ENCODE measurements at regions not wholly inside any gene's neighbourhood (a gene's known extent, or its start where the extent isn't known, plus 50 kb on each side); places are given as distances from the start of the nearest gene placed in this dataset.

- H3K4me3 Mint-ChIP-seq = no peak overlapping the region
- no peak for TF ChIP-seq CTCF (IDR thresholded peaks at IDR 0.05)
- DNase-seq (no peak), ATAC-seq (no peak)
- no peak overlapping the region for H3K27ac Mint-ChIP-seq
- Histone ChIP-seq H3K36me3 (ENCODE audit: control insufficient read depth, insufficient read depth, low read length) (no peaks in the 10 kb centered on the region), H3K9me3 (ENCODE audit: control insufficient read depth, insufficient read depth, low read length) (no peaks in the 10 kb centered on the region), H3K4me1 (ENCODE audit: control insufficient read depth, insufficient read depth, low read length) (no peaks in the 10 kb centered on the region), H3K27ac (ENCODE audit: low read length) (no peak overlapping the region), H3K4me3 (ENCODE audit: low read length) (no peak overlapping the region), H3K27me3 (ENCODE audit: control insufficient read depth, insufficient read depth, low read length) (no peaks in the 10 kb centered on the region)
- H3K9me3 Mint-ChIP-seq = peaks cover 4 to 6% of the 10 kb centered on the region in 2 donors
- no peaks in the 10 kb centered on the region for H3K4me1 Mint-ChIP-seq
- no peaks in the 10 kb centered on the region for H3K36me3 Mint-ChIP-seq
- no peaks in the 10 kb centered on the region for H3K27me3 Mint-ChIP-seq (ENCODE audit: low read depth in 2 of 2)
- intact Hi-C loops (cut with micrococcal nuclease) = no loop called here
These were observed 407.4 kb downstream of the CD109 start for GRCh38 chr6:74103417-74103816.

GRCh38 chr6:74100719-74101287 lies 404.8 kb downstream of the CD109 start:
- intact Hi-C loops (cut with micrococcal nuclease) = no loop called here
- no peak overlapping the region for H3K27ac Mint-ChIP-seq
- Histone ChIP-seq H3K36me3 (ENCODE audit: control insufficient read depth, insufficient read depth, low read length) (no peaks in the 10 kb centered on the region), H3K27me3 (ENCODE audit: control insufficient read depth, insufficient read depth, low read length) (no peaks in the 10 kb centered on the region), H3K27ac (ENCODE audit: low read length) (no peak overlapping the region), H3K4me3 (ENCODE audit: low read length) (no peak overlapping the region), H3K9me3 (ENCODE audit: control insufficient read depth, insufficient read depth, low read length) (no peaks in the 10 kb centered on the region), H3K4me1 (ENCODE audit: control insufficient read depth, insufficient read depth, low read length) (no peaks in the 10 kb centered on the region)
- H3K4me3 Mint-ChIP-seq = no peak overlapping the region
- H3K4me1 Mint-ChIP-seq = no peaks in the 10 kb centered on the region
- TF ChIP-seq CTCF (IDR thresholded peaks at IDR 0.05) = no peak
- no peaks in the 10 kb centered on the region for H3K27me3 Mint-ChIP-seq (ENCODE audit: low read depth in 2 of 2)
- DNase-seq (no peak), ATAC-seq (no peak)
- peaks cover 6 to 9% of the 10 kb centered on the region in 2 donors for H3K9me3 Mint-ChIP-seq
- H3K36me3 Mint-ChIP-seq = no peaks in the 10 kb centered on the region

- Mint-ChIP-seq H3K4me3 (no peak overlapping the region), H3K27me3 (ENCODE audit: low read depth in 2 of 2) (no peaks in the 10 kb centered on the region), H3K27ac (no peak overlapping the region), H3K4me1 (no peaks in the 10 kb centered on the region), H3K36me3 (no peaks in the 10 kb centered on the region), H3K9me3 (peaks cover 4% of the 10 kb centered on the region in 2 donors)
- intact Hi-C loops (cut with micrococcal nuclease) = no loop called here
- Histone ChIP-seq H3K36me3 (ENCODE audit: control insufficient read depth, insufficient read depth, low read length) (no peaks in the 10 kb centered on the region), H3K27me3 (ENCODE audit: control insufficient read depth, insufficient read depth, low read length) (no peaks in the 10 kb centered on the region), H3K4me3 (ENCODE audit: low read length) (no peak overlapping the region), H3K4me1 (ENCODE audit: control insufficient read depth, insufficient read depth, low read length) (no peaks in the 10 kb centered on the region), H3K27ac (ENCODE audit: low read length) (no peak overlapping the region), H3K9me3 (ENCODE audit: control insufficient read depth, insufficient read depth, low read length) (no peaks in the 10 kb centered on the region)
- no peak for DNase-seq
- TF ChIP-seq CTCF (IDR thresholded peaks at IDR 0.05) = no peak
- no peak for ATAC-seq
These were observed 400.3 kb downstream of the CD109 start for GRCh38 chr6:74096329-74096728.

GRCh38 chr6:74093361-74093760 lies 397.4 kb downstream of the CD109 start:
- Mint-ChIP-seq H3K36me3 (no peaks in the 10 kb centered on the region), H3K9me3 (peaks cover 6 to 7% of the 10 kb centered on the region in 2 donors), H3K27ac (no peak overlapping the region), H3K4me3 (no peak overlapping the region), H3K4me1 (no peaks in the 10 kb centered on the region), H3K27me3 (ENCODE audit: low read depth in 2 of 2) (no peaks in the 10 kb centered on the region)
- Histone ChIP-seq H3K36me3 (ENCODE audit: control insufficient read depth, insufficient read depth, low read length) (no peaks in the 10 kb centered on the region), H3K9me3 (ENCODE audit: control insufficient read depth, insufficient read depth, low read length) (no peaks in the 10 kb centered on the region), H3K4me3 (ENCODE audit: low read length) (no peak overlapping the region), H3K27me3 (ENCODE audit: control insufficient read depth, insufficient read depth, low read length) (no peaks in the 10 kb centered on the region), H3K27ac (ENCODE audit: low read length) (no peak overlapping the region), H3K4me1 (ENCODE audit: control insufficient read depth, insufficient read depth, low read length) (no peaks in the 10 kb centered on the region)
- no CpG with 5 or more reads among the region's 1 CpG for WGBS (ENCODE audit: insufficient coverage)
- no peak for ATAC-seq
- intact Hi-C loops (cut with micrococcal nuclease) = no loop called here
- TF ChIP-seq CTCF (IDR thresholded peaks at IDR 0.05) = no peak
- no peak for DNase-seq
